C4-2B (cell line): ENCODE measurements at regions not wholly inside any gene's neighbourhood (a gene's known extent, or its start where the extent isn't known, plus 50 kb on each side); places are given as distances from the start of the nearest gene placed in this dataset.

Source experiments
- ZFX ChIP-seq: fragments of 450-650 bp; IDR thresholded peaks from 2 replicates; pipeline ENCODE4 v1.6.1; 2017
- TF ChIP-seq, protein P1 (sequence below): fragments of 450-650 bp; conservative IDR thresholded peaks from 2 replicates; pipeline ENCODE4 v1.5.1; 2017; ENCODE audit warnings: mild to moderate bottlenecking

- TF ChIP-seq, protein P1, sequence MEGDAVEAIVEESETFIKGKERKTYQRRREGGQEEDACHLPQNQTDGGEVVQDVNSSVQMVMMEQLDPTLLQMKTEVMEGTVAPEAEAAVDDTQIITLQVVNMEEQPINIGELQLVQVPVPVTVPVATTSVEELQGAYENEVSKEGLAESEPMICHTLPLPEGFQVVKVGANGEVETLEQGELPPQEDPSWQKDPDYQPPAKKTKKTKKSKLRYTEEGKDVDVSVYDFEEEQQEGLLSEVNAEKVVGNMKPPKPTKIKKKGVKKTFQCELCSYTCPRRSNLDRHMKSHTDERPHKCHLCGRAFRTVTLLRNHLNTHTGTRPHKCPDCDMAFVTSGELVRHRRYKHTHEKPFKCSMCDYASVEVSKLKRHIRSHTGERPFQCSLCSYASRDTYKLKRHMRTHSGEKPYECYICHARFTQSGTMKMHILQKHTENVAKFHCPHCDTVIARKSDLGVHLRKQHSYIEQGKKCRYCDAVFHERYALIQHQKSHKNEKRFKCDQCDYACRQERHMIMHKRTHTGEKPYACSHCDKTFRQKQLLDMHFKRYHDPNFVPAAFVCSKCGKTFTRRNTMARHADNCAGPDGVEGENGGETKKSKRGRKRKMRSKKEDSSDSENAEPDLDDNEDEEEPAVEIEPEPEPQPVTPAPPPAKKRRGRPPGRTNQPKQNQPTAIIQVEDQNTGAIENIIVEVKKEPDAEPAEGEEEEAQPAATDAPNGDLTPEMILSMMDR, result no peak
- no peak for TF ChIP-seq ZFX
Measured at GRCh38 chr1:30256911-30257310, 466.5 kb downstream of the MATN1 start.
